Left ventricle myocardium inferior (tissue), 1 donor: ENCODE measurements at regions not wholly inside any gene's neighbourhood (a gene's known extent, or its start where the extent isn't known, plus 50 kb on each side); places are given as distances from the start of the nearest gene placed in this dataset.

ENCODE experiments used
- DNase-seq: peaks from one replicate; pipeline ENCODE4 v3.0.0-alpha.2; 2020
- H3K27ac ChIP-seq: fragments of 200-600 bp; replicated peaks from 2 replicates; pipeline ENCODE4 v1.8.0; 2021
- H3K27me3 ChIP-seq: fragments of 200-600 bp; 2 replicates; pipeline ENCODE4 v1.8.0; 2021; ENCODE audit warnings: low read depth
- H3K36me3 ChIP-seq: fragments of 200-600 bp; 2 replicates; pipeline ENCODE4 v1.8.0; 2021
- H3K4me1 ChIP-seq: fragments of 200-600 bp; 2 replicates; pipeline ENCODE4 v1.8.0; 2021
- H3K4me3 ChIP-seq: fragments of 200-600 bp; 2 replicates; pipeline ENCODE4 v1.8.0; 2021; ENCODE audit warnings: mild to moderate bottlenecking, moderate library complexity
- H3K9me3 ChIP-seq: fragments of 200-600 bp; replicated peaks from 2 replicates; pipeline ENCODE4 v1.8.0; 2021
- CTCF ChIP-seq: fragments of 200-600 bp; IDR thresholded peaks from 2 replicates; pipeline ENCODE4 v1.8.0; 2021; ENCODE audit warnings: antibody characterized with exemption, mild to moderate bottlenecking, borderline replicate concordance
- intact Hi-C: fragments of 100-400 bp; cut with micrococcal nuclease; formaldehyde crosslinking; loops from one replicate; pipeline ENCODE4 v1.11.0; 2022
- donor health status: DM: no; HTN: yes; CAD: no; lungs with severe emphysema.

- H3K4me1 ChIP-seq = peaks cover 7% of the 10 kb centered on the region
- no peaks in the 10 kb centered on the region for H3K9me3 ChIP-seq
- H3K36me3 ChIP-seq = no peaks in the 10 kb centered on the region
- intact Hi-C loops = no loop called here
- no peak for TF ChIP-seq CTCF
- peak; percentile 30 for DNase-seq
- H3K27ac ChIP-seq = peak overlapping the region; percentile 14
- H3K4me3 ChIP-seq = no peak overlapping the region
- H3K27me3 ChIP-seq = no peaks in the 10 kb centered on the region
These were observed 194.9 kb upstream of the MGMT start for GRCh38 chr10:129272176-129272575.

GRCh38 chr10:129272866-129273650 lies 194.0 kb upstream of the MGMT start:
- TF ChIP-seq CTCF = no peak
- H3K9me3 ChIP-seq = no peaks in the 10 kb centered on the region
- no peak for DNase-seq
- H3K36me3 ChIP-seq = no peaks in the 10 kb centered on the region
- peaks cover 7% of the 10 kb centered on the region for H3K4me1 ChIP-seq
- no peak overlapping the region for H3K27ac ChIP-seq
- intact Hi-C loops = no loop called here
- H3K4me3 ChIP-seq = no peak overlapping the region
- no peaks in the 10 kb centered on the region for H3K27me3 ChIP-seq

GRCh38 chr10:129273860-129274259 lies 193.2 kb upstream of the MGMT start:
- H3K9me3 ChIP-seq = no peaks in the 10 kb centered on the region
- H3K4me1 ChIP-seq = peaks cover 7% of the 10 kb centered on the region
- intact Hi-C loops = no loop called here
- H3K27me3 ChIP-seq = no peaks in the 10 kb centered on the region
- no peak overlapping the region for H3K27ac ChIP-seq
- no peak for TF ChIP-seq CTCF
- DNase-seq = no peak
- no peaks in the 10 kb centered on the region for H3K36me3 ChIP-seq
- H3K4me3 ChIP-seq = no peak overlapping the region

- Histone ChIP-seq H3K4me1 (peaks cover 17% of the 10 kb centered on the region), H3K9me3 (no peaks in the 10 kb centered on the region), H3K27ac (no peak overlapping the region), H3K27me3 (no peaks in the 10 kb centered on the region), H3K4me3 (no peak overlapping the region), H3K36me3 (no peaks in the 10 kb centered on the region)
- intact Hi-C loops = no loop called here
- no peak for DNase-seq
- no peak for TF ChIP-seq CTCF
These were observed 192.1 kb upstream of the MGMT start for GRCh38 chr10:129274748-129275474.

GRCh38 chr10:129275886-129276285 lies 191.2 kb upstream of the MGMT start:
- no peak for TF ChIP-seq CTCF
- H3K4me1 ChIP-seq = peaks cover 22% of the 10 kb centered on the region
- intact Hi-C loops = no loop called here
- no peak overlapping the region for H3K4me3 ChIP-seq
- DNase-seq = no peak
- no peaks in the 10 kb centered on the region for H3K9me3 ChIP-seq
- H3K27ac ChIP-seq = no peak overlapping the region
- no peaks in the 10 kb centered on the region for H3K36me3 ChIP-seq
- H3K27me3 ChIP-seq = no peaks in the 10 kb centered on the region
